B cell (primary cell): ENCODE measurements at regions not wholly inside any gene's neighbourhood (a gene's known extent, or its start where the extent isn't known, plus 50 kb on each side); places are given as distances from the start of the nearest gene placed in this dataset.

Experiments used
- ATAC-seq: fragments of 200-7000 bp; cut with Tn5 transposase; one replicate; pipeline ENCODE4 v1.10.0; 2021; ENCODE audit warnings: low read depth, mild to moderate bottlenecking, moderate number of reproducible peaks, moderate library complexity
- CTCF ChIA-PET: fragments of 350-600 bp; sonication (Branson Sonifier 250); formaldehyde crosslinking; loops from one replicate; lab custom pipeline; 2021; ENCODE audit warnings: antibody characterized with exemption, inconsistent platforms; lab: Charles Lee
- POLR2A ChIA-PET: fragments of 350-600 bp; sonication (Branson Sonifier 250); formaldehyde crosslinking; loops from one replicate; lab custom pipeline; 2021; ENCODE audit warnings: antibody characterized with exemption; lab: Charles Lee
- DNase-seq: peaks from one replicate; pipeline ENCODE4 v3.0.0; 2013
- H2AFZ ChIP-seq: 2 replicates; pipeline ENCODE4 v1.6.1; 2012; ENCODE audit warnings: mild to moderate bottlenecking, low read depth, low read length; ENCODE audit not compliant: insufficient read depth, poor library complexity, severe bottlenecking
- H3K27ac ChIP-seq, 2 donors: 1 replicate in 1 of 2; 2 replicates in 1 of 2; pipeline ENCODE4 v1.5.1; 2012 to 2013; ENCODE audit warnings: low read length in 2 of 2, mild to moderate bottlenecking in 2 of 2, moderate library complexity in 1 of 2
- H3K27me3 ChIP-seq, 4 experiments: fragments of 200-600 bp in 1 of 4; sonication (generic) in 1 of 4; replicated peaks in 1 of 4; 1 replicate in 2 of 4; 2 replicates in 2 of 4; pipeline versions ENCODE4 v1.6.1 to v1.7.0; 2013 to 2016; ENCODE audit warnings: low read length in 3 of 4, mild to moderate bottlenecking in 2 of 4, mixed read lengths in 1 of 4, moderate library complexity in 1 of 4; ENCODE audit not compliant: insufficient read depth in 4 of 4, control insufficient read depth in 3 of 4; ENCODE audit errors: control extremely low read depth in 1 of 4
- H3K36me3 ChIP-seq, 2 experiments: replicated peaks in 1 of 2; 1 replicate in 1 of 2; 2 replicates in 1 of 2; pipeline versions ENCODE4 v1.6.1 to v1.7.1; 2013; ENCODE audit warnings: low read length in 1 of 2; ENCODE audit not compliant: insufficient read depth in 2 of 2, control insufficient read depth in 1 of 2; ENCODE audit errors: control extremely low read depth in 1 of 2, extremely low read depth in 1 of 2
- H3K4me1 ChIP-seq, 2 donors: fragments of 200-600 bp in 1 of 2; sonication (generic) in 1 of 2; 1 replicate in 1 of 2; 2 replicates in 1 of 2; pipeline versions ENCODE4 v1.5.1 to v1.6.1; 2013 to 2017; ENCODE audit warnings: low read length in 2 of 2; ENCODE audit not compliant: control insufficient read depth in 2 of 2, insufficient read depth in 2 of 2
- H3K4me2 ChIP-seq: replicated peaks from 2 replicates; pipeline ENCODE3; 2012; ENCODE audit warnings: mild to moderate bottlenecking, low read depth, low read length; ENCODE audit not compliant: poor library complexity, severe bottlenecking
- H3K4me3 ChIP-seq, 5 experiments: fragments of 200-600 bp in 1 of 5; sonication (generic) in 1 of 5; 1 replicate in 3 of 5; 2 replicates in 2 of 5; pipeline versions ENCODE4 v1.5.1 to v1.7.0; 2011 to 2016; ENCODE audit warnings: low read length in 4 of 5, mild to moderate bottlenecking in 4 of 5, low read depth in 2 of 5, control low read depth in 1 of 5, moderate library complexity in 1 of 5; ENCODE audit not compliant: insufficient read depth in 1 of 5; ENCODE audit errors: control extremely low read depth in 1 of 5, extremely low read depth in 1 of 5
- H3K79me2 ChIP-seq: fragments of 200-600 bp; sonication (generic); one replicate; pipeline ENCODE4 v1.6.0; 2016; ENCODE audit warnings: low read length; ENCODE audit not compliant: control insufficient read depth, insufficient read depth
- H3K9ac ChIP-seq: fragments of 200-600 bp; sonication (generic); 2 replicates; pipeline ENCODE4 v1.6.1; 2017; ENCODE audit warnings: mild to moderate bottlenecking, low read length, moderate library complexity
- H3K9me3 ChIP-seq, 3 donors: one replicate each; pipeline versions ENCODE4 v1.6.1 to v1.7.1; 2013; ENCODE audit warnings: low read length in 2 of 3; ENCODE audit not compliant: control insufficient read depth in 2 of 3, insufficient read depth in 1 of 3; ENCODE audit errors: control extremely low read depth in 1 of 3
- H4K20me1 ChIP-seq: 2 replicates; pipeline ENCODE4 v1.6.0; 2012; ENCODE audit warnings: mild to moderate bottlenecking, low read length; ENCODE audit not compliant: insufficient read depth, control insufficient read depth, poor library complexity, severe bottlenecking
- H3K27ac Mint-ChIP-seq: one replicate; pipeline ENCODE4 v1.8.0; 2021; ENCODE audit warnings: mixed read lengths
- H3K27me3 Mint-ChIP-seq: one replicate; pipeline ENCODE4 v1.8.0; 2021; ENCODE audit warnings: mixed read lengths
- H3K4me1 Mint-ChIP-seq: one replicate; pipeline ENCODE4 v1.8.0; 2021; ENCODE audit warnings: mixed read lengths
- H3K4me3 Mint-ChIP-seq: one replicate; pipeline ENCODE4 v1.8.0; 2021; ENCODE audit warnings: mixed read lengths
- H3K9me3 Mint-ChIP-seq: one replicate; pipeline ENCODE4 v1.8.0; 2022; ENCODE audit warnings: mixed read lengths; ENCODE audit not compliant: insufficient read depth
- CTCF ChIP-seq: fragments of 200-600 bp; IDR thresholded peaks from one replicate; pipeline ENCODE4 v1.8.0; 2022; ENCODE audit warnings: antibody characterized with exemption, mild to moderate bottlenecking
- EZH2 ChIP-seq: IDR thresholded peaks from 2 replicates; pipeline ENCODE4 v1.6.1; 2012; ENCODE audit warnings: borderline replicate concordance, low read depth, mild to moderate bottlenecking, moderate library complexity, low read length; ENCODE audit not compliant: insufficient read depth, poor library complexity, severe bottlenecking
- WGBS: methylation state at CpG from one replicate; pipeline ENCODE4 v1.1.5; 2013; ENCODE audit warnings: missing lambda C conversion rate; ENCODE audit not compliant: insufficient coverage; 5-methylcytosine and 5-hydroxymethylcytosine counted together
- intact Hi-C: fragments of 100-400 bp; cut with micrococcal nuclease; formaldehyde crosslinking; loops from one replicate; pipeline ENCODE4 v1.10.0; 2022

GRCh38 chr18:78699499-78699898, 280.1 kb upstream of the SALL3 start:
- Histone ChIP-seq H3K9ac (no peak overlapping the region), H3K27ac (no peak overlapping the region), H3K79me2 (no peaks in the 10 kb centered on the region), H3K4me2 (no peak overlapping the region), H4K20me1 (no peaks in the 10 kb centered on the region), H3K9me3 (peaks cover 0 to 19% (median 0%) of the 10 kb centered on the region in 3 donors), H3K36me3 (no peaks in the 10 kb centered on the region), H3K4me3 (no peak overlapping the region), H3K4me1 (no peaks in the 10 kb centered on the region), H3K27me3 (no peaks in the 10 kb centered on the region), H2AFZ (no peak overlapping the region)
- CTCF ChIA-PET = no interaction called here
- Mint-ChIP-seq H3K4me3 (no peak overlapping the region), H3K4me1 (no peaks in the 10 kb centered on the region), H3K27ac (no peak overlapping the region), H3K27me3 (no peaks in the 10 kb centered on the region), H3K9me3 (peaks cover 5% of the 10 kb centered on the region)
- 93% methylated on average over 11 of the region's 12 CpGs for WGBS
- intact Hi-C loops = no loop called here
- POLR2A ChIA-PET = no interaction called here
- DNase-seq (no peak), ATAC-seq (no peak)
- TF ChIP-seq EZH2 = no peak
- no peak for TF ChIP-seq CTCF

GRCh38 chr18:78701771-78702396, 277.7 kb upstream of the SALL3 start:
- H3K27me3 ChIP-seq = no peaks in the 10 kb centered on the region
- no peaks in the 10 kb centered on the region for H3K4me1 ChIP-seq
- no peak overlapping the region for H3K4me2 ChIP-seq
- H2AFZ ChIP-seq = no peak overlapping the region
- no peaks in the 10 kb centered on the region for H3K36me3 ChIP-seq
- TF ChIP-seq CTCF = no peak
- TF ChIP-seq EZH2 = no peak
- no peak overlapping the region for H3K27ac ChIP-seq
- H3K9ac ChIP-seq = no peak overlapping the region
- peaks cover 5% of the 10 kb centered on the region for H3K9me3 Mint-ChIP-seq
- H4K20me1 ChIP-seq = no peaks in the 10 kb centered on the region
- H3K4me3 Mint-ChIP-seq = no peak overlapping the region
- WGBS = 89% methylated on average over 5 of the region's 13 CpGs
- intact Hi-C loops = no loop called here
- no peaks in the 10 kb centered on the region for H3K79me2 ChIP-seq
- CTCF ChIA-PET = no interaction called here
- H3K4me1 Mint-ChIP-seq = no peaks in the 10 kb centered on the region
- H3K27ac Mint-ChIP-seq = no peak overlapping the region
- H3K27me3 Mint-ChIP-seq = no peaks in the 10 kb centered on the region
- H3K9me3 ChIP-seq = peaks cover 0 to 28% (median 0%) of the 10 kb centered on the region in 3 donors
- POLR2A ChIA-PET = no interaction called here
- no peak overlapping the region for H3K4me3 ChIP-seq
- no peak for DNase-seq
- ATAC-seq = no peak
